Astrocyte (in vitro differentiated cells and primary cell): ENCODE measurements at regions not wholly inside any gene's neighbourhood (a gene's known extent, or its start where the extent isn't known, plus 50 kb on each side); places are given as distances from the start of the nearest gene placed in this dataset.

Experiments used
- CTCF ChIP-seq: IDR thresholded peaks from 2 replicates; pipeline ENCODE4 v1.5.1; 2011; ENCODE audit warnings: low read depth, mild to moderate bottlenecking, inconsistent platforms, low read length, moderate library complexity; ENCODE audit not compliant: insufficient read depth
- EZH2 ChIP-seq: IDR thresholded peaks from 2 replicates; pipeline ENCODE4 v1.6.1; 2012; ENCODE audit warnings: mild to moderate bottlenecking, low read length, inconsistent platforms; ENCODE audit not compliant: insufficient read depth

DNA sequence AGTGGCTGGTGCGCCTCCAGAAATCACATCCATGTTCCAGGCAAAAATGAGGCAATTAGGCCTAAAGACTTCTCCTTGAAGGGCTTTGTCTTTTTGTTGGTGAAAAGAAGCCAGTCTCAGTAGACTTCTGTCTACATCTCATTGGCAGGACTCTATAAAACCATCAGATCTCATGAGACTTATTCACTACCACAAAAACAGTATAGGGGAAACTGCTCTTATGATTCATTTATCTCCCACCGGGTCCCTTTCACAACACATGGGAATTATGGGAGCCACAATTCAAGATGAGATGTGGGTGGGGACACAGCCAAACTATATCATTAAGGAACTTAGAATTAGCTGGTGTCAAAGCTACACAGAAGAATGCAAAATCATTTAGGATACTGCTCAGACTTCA, 77.7 kb upstream of the SNX2 start:
- TF ChIP-seq CTCF (no peak), EZH2 (no peak)
